GM21786 (cell line): ENCODE measurements at regions not wholly inside any gene's neighbourhood (a gene's known extent, or its start where the extent isn't known, plus 50 kb on each side); places are given as distances from the start of the nearest gene placed in this dataset.

Experiments
- ATAC-seq: cut with Tn5 transposase; IDR thresholded peaks from one replicate; pipeline ENCODE4 v1.9.1; 2021; ENCODE audit not compliant: unreplicated experiment

- ATAC-seq: no peak
Observed at GRCh38 chr18:78297048-78297447, 682.6 kb upstream of the SALL3 start.

GRCh38 chr18:78303519-78304191 lies 676.0 kb upstream of the SALL3 start:
- ATAC-seq: no peak

GRCh38 chr18:78304192-78305164 lies 675.1 kb upstream of the SALL3 start:
- ATAC-seq: no peak

GRCh38 chr18:78305789-78306188 lies 673.8 kb upstream of the SALL3 start:
- ATAC-seq: no peak

- ATAC-seq: no peak
Observed at GRCh38 chr18:78309307-78309706, 670.3 kb upstream of the SALL3 start.

GRCh38 chr18:78309924-78310323 lies 669.7 kb upstream of the SALL3 start:
- no peak for ATAC-seq

- ATAC-seq: no peak
Observed at GRCh38 chr18:78319264-78319663, 660.4 kb upstream of the SALL3 start.

GRCh38 chr18:78319961-78320360 lies 659.7 kb upstream of the SALL3 start:
- no peak for ATAC-seq

GRCh38 chr18:78321402-78321801 lies 658.2 kb upstream of the SALL3 start:
- ATAC-seq: no peak

GRCh38 chr18:78323453-78324197 lies 656.0 kb upstream of the SALL3 start:
- ATAC-seq: no peak

GRCh38 chr18:78327643-78328042 lies 652.0 kb upstream of the SALL3 start:
- no peak for ATAC-seq

GRCh38 chr18:78330766-78331165 lies 648.9 kb upstream of the SALL3 start:
- ATAC-seq: no peak

- ATAC-seq: no peak
Observed at GRCh38 chr18:78352910-78353309, 626.7 kb upstream of the SALL3 start.

GRCh38 chr18:78362198-78362597 lies 617.4 kb upstream of the SALL3 start:
- ATAC-seq: no peak

- ATAC-seq: no peak
Observed at GRCh38 chr18:78363556-78364387, 615.8 kb upstream of the SALL3 start.

GRCh38 chr18:78364388-78364960 lies 615.1 kb upstream of the SALL3 start:
- ATAC-seq: no peak

- ATAC-seq: no peak
Observed at GRCh38 chr18:78367996-78368395, 611.6 kb upstream of the SALL3 start.

GRCh38 chr18:78368726-78369125 lies 610.9 kb upstream of the SALL3 start:
- no peak for ATAC-seq

- no peak for ATAC-seq
Observed at GRCh38 chr18:78376046-78376445, 603.6 kb upstream of the SALL3 start.

GRCh38 chr18:78378403-78378802 lies 601.2 kb upstream of the SALL3 start:
- no peak for ATAC-seq
